Sigmoid colon (tissue), 6 donors: ENCODE measurements at regions not wholly inside any gene's neighbourhood (a gene's known extent, or its start where the extent isn't known, plus 50 kb on each side); places are given as distances from the start of the nearest gene placed in this dataset.

Experiments used
- DNase-seq: peaks from one replicate; pipeline ENCODE4 v3.0.0-alpha.2; 2019
- H3K27ac ChIP-seq, 4 donors: fragments of 200-600 bp; sonication (generic); one replicate each; pipeline ENCODE4 v1.5.1; 2016 to 2019; ENCODE audit warnings: mild to moderate bottlenecking in 1 of 4
- H3K27me3 ChIP-seq, 3 donors: fragments of 200-600 bp; sonication (generic); one replicate each; pipeline ENCODE4 v1.5.1; 2019; ENCODE audit warnings: mild to moderate bottlenecking in 1 of 3
- H3K36me3 ChIP-seq, 4 donors: fragments of 200-600 bp; sonication (generic); one replicate each; pipeline ENCODE4 v1.5.1; 2016 to 2019
- H3K4me1 ChIP-seq, 4 donors: fragments of 200-600 bp; sonication (generic); one replicate each; pipeline ENCODE4 v1.5.1; 2017 to 2019
- H3K4me3 ChIP-seq, 4 donors: fragments of 200-600 bp; sonication (generic); one replicate each; pipeline ENCODE4 v1.5.1; 2017 to 2019; ENCODE audit warnings: mild to moderate bottlenecking in 2 of 4, moderate library complexity in 1 of 4
- H3K9me3 ChIP-seq, 4 donors: fragments of 200-600 bp in 3 of 4; sonication (generic) in 3 of 4; one replicate each; pipeline versions ENCODE4 v1.5.1 to v1.6.1; 2013 to 2019
- EP300 ChIP-seq, 4 donors: sonication (generic); formaldehyde crosslinking; IDR thresholded peaks; one replicate each; pipeline ENCODE4 v1.6.1; 2017; ENCODE audit warnings: antibody characterized with exemption in 4 of 4
- POLR2A ChIP-seq, 2 donors: fragments of 450-650 bp; IDR thresholded peaks; one replicate each; pipeline ENCODE4 v1.6.1; 2016; ENCODE audit warnings: antibody characterized with exemption in 2 of 2, mild to moderate bottlenecking in 2 of 2, moderate library complexity in 2 of 2
- POLR2AphosphoS5 ChIP-seq, 4 donors: sonication (generic); formaldehyde crosslinking; IDR thresholded peaks; one replicate each; pipeline ENCODE4 v1.6.1; 2017; ENCODE audit warnings: antibody characterized with exemption in 4 of 4
- WGBS, 2 donors: extraction: QIAGEN DNeasy Blood & Tissue Kit; methylation state at CpG; one replicate each; pipeline ENCODE4 v1.1.7; 2013; 5-methylcytosine and 5-hydroxymethylcytosine counted together
- intact Hi-C: fragments of 100-400 bp; cut with DNase I; formaldehyde crosslinking; loops from one replicate; pipeline ENCODE4 v1.15.1; 2023
- TF ChIP-seq, protein P1 (sequence below), 4 experiments: fragments of 450-650 bp in 3 of 4; fragments of 200-600 bp in 1 of 4; IDR thresholded peaks; one replicate each; pipeline ENCODE4 v1.5.1; 2016 to 2019; ENCODE audit warnings: antibody characterized with exemption in 4 of 4, mild to moderate bottlenecking in 3 of 4, moderate library complexity in 2 of 4
- donor health status: healthy with polysubstance abuse.
- donor health status: healthy.

- Histone ChIP-seq H3K4me1 (no peaks in the 10 kb centered on the region), H3K27ac (no peak overlapping the region), H3K36me3 (no peaks in the 10 kb centered on the region), H3K9me3 (no peaks in the 10 kb centered on the region), H3K4me3 (no peak overlapping the region), H3K27me3 (no peaks in the 10 kb centered on the region)
- DNase-seq: no peak
- WGBS, 2 donors: 89 to 94% methylated on average over 2 of the region's 2 CpGs
- no peak for TF ChIP-seq EP300 (IDR thresholded peaks at IDR 0.05)
- TF ChIP-seq POLR2AphosphoS5 (IDR thresholded peaks at IDR 0.05): no peak
- TF ChIP-seq POLR2A (IDR thresholded peaks at IDR 0.05): no peak
- TF ChIP-seq, protein P1, sequence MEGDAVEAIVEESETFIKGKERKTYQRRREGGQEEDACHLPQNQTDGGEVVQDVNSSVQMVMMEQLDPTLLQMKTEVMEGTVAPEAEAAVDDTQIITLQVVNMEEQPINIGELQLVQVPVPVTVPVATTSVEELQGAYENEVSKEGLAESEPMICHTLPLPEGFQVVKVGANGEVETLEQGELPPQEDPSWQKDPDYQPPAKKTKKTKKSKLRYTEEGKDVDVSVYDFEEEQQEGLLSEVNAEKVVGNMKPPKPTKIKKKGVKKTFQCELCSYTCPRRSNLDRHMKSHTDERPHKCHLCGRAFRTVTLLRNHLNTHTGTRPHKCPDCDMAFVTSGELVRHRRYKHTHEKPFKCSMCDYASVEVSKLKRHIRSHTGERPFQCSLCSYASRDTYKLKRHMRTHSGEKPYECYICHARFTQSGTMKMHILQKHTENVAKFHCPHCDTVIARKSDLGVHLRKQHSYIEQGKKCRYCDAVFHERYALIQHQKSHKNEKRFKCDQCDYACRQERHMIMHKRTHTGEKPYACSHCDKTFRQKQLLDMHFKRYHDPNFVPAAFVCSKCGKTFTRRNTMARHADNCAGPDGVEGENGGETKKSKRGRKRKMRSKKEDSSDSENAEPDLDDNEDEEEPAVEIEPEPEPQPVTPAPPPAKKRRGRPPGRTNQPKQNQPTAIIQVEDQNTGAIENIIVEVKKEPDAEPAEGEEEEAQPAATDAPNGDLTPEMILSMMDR (IDR thresholded peaks at IDR 0.05): no peak
- intact Hi-C loops: no loop called here
Observed at GRCh38 chr3:174783502-174783901, 75.6 kb upstream of the NAALADL2 start.

- Histone ChIP-seq H3K27ac (no peak overlapping the region), H3K4me3 (no peak overlapping the region), H3K27me3 (no peaks in the 10 kb centered on the region), H3K4me1 (no peaks in the 10 kb centered on the region), H3K9me3 (no peaks in the 10 kb centered on the region), H3K36me3 (no peaks in the 10 kb centered on the region)
- WGBS, 2 donors: 85 to 88% methylated on average over 4 of the region's 4 CpGs
- intact Hi-C loops: no loop called here
- TF ChIP-seq, protein P1 (IDR thresholded peaks at IDR 0.05): no peak
- TF ChIP-seq POLR2A (IDR thresholded peaks at IDR 0.05): no peak
- TF ChIP-seq POLR2AphosphoS5 (IDR thresholded peaks at IDR 0.05): no peak
- TF ChIP-seq EP300 (IDR thresholded peaks at IDR 0.05): no peak
- DNase-seq: no peak
Observed at GRCh38 chr3:174784206-174784934, 74.8 kb upstream of the NAALADL2 start.

DNA sequence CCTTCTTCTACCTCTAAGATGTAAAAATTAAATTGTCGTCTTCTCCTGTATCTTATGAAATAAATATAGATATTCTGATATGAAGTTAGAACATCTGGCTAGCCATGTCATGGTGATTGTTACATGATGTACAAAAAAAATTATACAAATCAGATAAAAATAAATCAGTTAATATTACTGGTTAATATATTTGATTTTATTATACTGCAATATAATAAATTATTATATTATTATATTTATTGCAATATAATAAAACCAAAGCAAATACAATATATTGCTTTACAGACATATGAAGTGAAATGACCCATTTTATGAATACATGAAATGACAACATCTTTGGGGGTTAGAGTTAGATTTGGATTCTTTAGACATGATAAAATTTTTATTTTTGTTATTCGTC, 72.3 kb upstream of the NAALADL2 start:
- TF ChIP-seq POLR2A (IDR thresholded peaks at IDR 0.05) (no peak), EP300 (IDR thresholded peaks at IDR 0.05) (no peak), POLR2AphosphoS5 (IDR thresholded peaks at IDR 0.05) (no peak)
- TF ChIP-seq, protein P1 (IDR thresholded peaks at IDR 0.05): no peak
- Histone ChIP-seq H3K36me3 (no peaks in the 10 kb centered on the region), H3K4me1 (no peaks in the 10 kb centered on the region), H3K9me3 (no peaks in the 10 kb centered on the region), H3K4me3 (no peak overlapping the region), H3K27ac (no peak overlapping the region), H3K27me3 (no peaks in the 10 kb centered on the region)
- DNase-seq: no peak
- intact Hi-C loops: no loop called here
- 86 to 95% methylated on average over 2 of the region's 2 CpGs for WGBS, 2 donors

GRCh38 chr3:174791161-174791560, 68.0 kb upstream of the NAALADL2 start:
- intact Hi-C loops: no loop called here
- H3K9me3 ChIP-seq: peaks cover 0 to 2% (median 0%) of the 10 kb centered on the region in 4 donors
- DNase-seq: no peak
- H3K36me3 ChIP-seq: no peaks in the 10 kb centered on the region
- H3K27me3 ChIP-seq: no peaks in the 10 kb centered on the region
- no peak for TF ChIP-seq POLR2AphosphoS5 (IDR thresholded peaks at IDR 0.05)
- TF ChIP-seq EP300 (IDR thresholded peaks at IDR 0.05): no peak
- TF ChIP-seq, protein P1 (IDR thresholded peaks at IDR 0.05): no peak
- no peak for TF ChIP-seq POLR2A (IDR thresholded peaks at IDR 0.05)
- no peak overlapping the region for H3K27ac ChIP-seq
- WGBS, 2 donors: 86 to 87% methylated on average over 3 of the region's 3 CpGs
- no peak overlapping the region for H3K4me3 ChIP-seq
- peaks cover 0 to 8% (median 0%) of the 10 kb centered on the region in 4 donors for H3K4me1 ChIP-seq

DNA sequence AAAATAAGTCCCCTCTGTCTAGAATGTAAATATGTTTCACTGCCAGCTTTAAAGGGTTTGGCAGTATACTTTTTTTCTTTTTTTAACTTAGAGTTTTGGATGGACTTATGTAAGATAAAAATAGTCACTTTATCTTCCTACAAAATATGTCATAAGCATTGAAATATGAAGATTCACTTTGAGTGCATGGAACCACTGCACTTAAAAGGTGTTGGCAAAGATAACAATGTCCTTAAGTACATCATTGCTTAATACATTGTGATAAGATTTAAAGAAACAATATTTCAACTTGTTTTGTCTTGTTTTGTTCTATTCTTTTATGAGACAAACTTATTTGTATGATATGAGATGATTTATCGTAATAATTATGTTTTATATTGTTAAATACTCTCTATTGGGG, 66.3 kb upstream of the NAALADL2 start:
- TF ChIP-seq EP300 (IDR thresholded peaks at IDR 0.05): no peak
- TF ChIP-seq POLR2AphosphoS5 (IDR thresholded peaks at IDR 0.05): no peak
- TF ChIP-seq POLR2A (IDR thresholded peaks at IDR 0.05): no peak
- TF ChIP-seq, protein P1 (IDR thresholded peaks at IDR 0.05): no peak
- no peaks in the 10 kb centered on the region for H3K36me3 ChIP-seq
- H3K9me3 ChIP-seq: peaks cover 0 to 2% (median 0%) of the 10 kb centered on the region in 4 donors
- H3K27me3 ChIP-seq: no peaks in the 10 kb centered on the region
- H3K4me3 ChIP-seq: no peak overlapping the region
- intact Hi-C loops: no loop called here
- peaks cover 0 to 8% (median 0%) of the 10 kb centered on the region in 4 donors for H3K4me1 ChIP-seq
- no peak overlapping the region for H3K27ac ChIP-seq
- WGBS, 2 donors: 85 to 88% methylated on average over 1 of the region's 1 CpG
- no peak for DNase-seq
